ENCODE measurements at regions not wholly inside any gene's neighbourhood (a gene's known extent, or its start where the extent isn't known, plus 50 kb on each side); places are given as distances from the start of the nearest gene placed in this dataset.

GRCh38 chr5:2214910-2215590 lies 332.3 kb upstream of the IRX4 start:
- no peaks in the 10 kb centered on the region for H3K79me1 ChIP-seq (ENCODE audit: low read depth, low read length)
- no peak overlapping the region for H3K56ac ChIP-seq (replicated peaks; ENCODE audit: insufficient read length, low read depth, low read length)
- H4K20me1 ChIP-seq (replicated peaks in 1 of 2; ENCODE audit: control insufficient read depth in 1 of 2, insufficient read depth in 2 of 2, low read length in 2 of 2) = peaks cover 0 to 2% of the 10 kb centered on the region in 2 experiments
- no peaks in the 10 kb centered on the region for H3K79me2 ChIP-seq (ENCODE audit: control insufficient read depth in 1 of 2, insufficient read depth in 2 of 2, low read length in 2 of 2)
- H3K23ac ChIP-seq (ENCODE audit: insufficient read length) = no peak overlapping the region
- no peak overlapping the region for H3K4me3 ChIP-seq (ENCODE audit: extremely low read depth in 1 of 4, insufficient read depth in 2 of 4, low read depth in 3 of 4, low read length in 4 of 4)
- POLR2A ChIA-PET (ENCODE audit: partially characterized antibody) = no interaction called here
- no peak overlapping the region for H3K9ac ChIP-seq (replicated peaks in 1 of 4; ENCODE audit: extremely low read depth in 1 of 4, low read depth in 3 of 4, low read length in 3 of 4)
- WGBS, 2 experiments (ENCODE audit: extremely low coverage in 1 of 2, insufficient coverage in 1 of 2, insufficient read length in 1 of 2, insufficient replicate concordance in 2 of 2, low coverage in 1 of 2, low lambda C conversion rate in 2 of 2, missing lambda C conversion rate in 1 of 2) = 89% methylated on average over 15 of the region's 15 CpGs; no CpG with 5 or more reads in 1 of the 2 experiments
- no peak overlapping the region for H2AK5ac ChIP-seq (ENCODE audit: low read depth, low read length)
- no peak overlapping the region for H3K4ac ChIP-seq (replicated peaks; ENCODE audit: insufficient read length, low read depth, low read length)
- no peak overlapping the region for H2BK20ac ChIP-seq (ENCODE audit: low read length)
- CTCF ChIA-PET (ENCODE audit: partially characterized antibody) = interaction anchor here (1.2 kb wide), 1 partner anchor 13 kb away, joined by 3 read pairs; no protein-coding TSS in a partner anchor
- no peak overlapping the region for H3K18ac ChIP-seq (ENCODE audit: extremely low read depth, low read length)
- no peak for FAIRE-seq
- H4K8ac ChIP-seq (ENCODE audit: extremely low read depth, insufficient read depth, low read length) = no peak overlapping the region
- DNase-seq (ENCODE audit: low read depth in 1 of 2, low spot score in 2 of 2) = no peak
- H3K23me2 ChIP-seq (ENCODE audit: low read depth, low read length) = peaks cover 8% of the 10 kb centered on the region; the same call in 1 of the 2 replicates
- no peak overlapping the region for H2BK5ac ChIP-seq (ENCODE audit: low read depth, low read length)
- no peak overlapping the region for H2BK12ac ChIP-seq (ENCODE audit: low read depth, low read length)
- H3K4me2 ChIP-seq (ENCODE audit: insufficient read depth in 1 of 2, low read depth in 2 of 2, low read length in 2 of 2) = no peak overlapping the region
- TF ChIP-seq RNF2 (IDR thresholded peaks at IDR 0.05; ENCODE audit: borderline replicate concordance, low read depth, low read length, missing control alignments, poor library complexity, severe bottlenecking) (no peak), RFX5 (IDR thresholded peaks at IDR 0.05; ENCODE audit: borderline replicate concordance, low read depth, low read length) (no peak), BRCA1 (IDR thresholded peaks at IDR 0.05; ENCODE audit: low read depth, low read length) (no peak), NRF1 (IDR thresholded peaks at IDR 0.05; ENCODE audit: low read depth, low read length) (no peak), SIRT6 (IDR thresholded peaks at IDR 0.05; ENCODE audit: low read length) (no peak), SUZ12 (IDR thresholded peaks at IDR 0.05; ENCODE audit: low read length) (no peak), EZH2 (IDR thresholded peaks at IDR 0.05; ENCODE audit: low read depth, low read length, severe bottlenecking) (no peak), CBX5 (IDR thresholded peaks at IDR 0.05; ENCODE audit: low read depth, low read length) (no peak), SIX5 (IDR thresholded peaks at IDR 0.05; ENCODE audit: low read depth, low read length) (no peak), TBP (IDR thresholded peaks at IDR 0.05; ENCODE audit: low read depth, low read length) (no peak), BACH1 (IDR thresholded peaks at IDR 0.05; ENCODE audit: low read length) (no peak), CEBPB (IDR thresholded peaks at IDR 0.05; ENCODE audit: low read depth, low read length) (no peak)
- H2BK15ac ChIP-seq (ENCODE audit: low read length) = no peak overlapping the region
- no peak overlapping the region for H3K14ac ChIP-seq (ENCODE audit: insufficient read length)
- no peak overlapping the region for H3K27ac ChIP-seq (ENCODE audit: low read depth, low read length)
- H3K9me3 ChIP-seq (ENCODE audit: insufficient read depth in 2 of 2, low read depth in 1 of 2, low read length in 1 of 2) = no peaks in the 10 kb centered on the region
- H4K5ac ChIP-seq (ENCODE audit: insufficient read length, low read depth, low read length) = no peak overlapping the region
- H3K4me1 ChIP-seq (replicated peaks in 1 of 4; ENCODE audit: control insufficient read depth in 3 of 4, insufficient read depth in 4 of 4, low read length in 3 of 4) = no peaks in the 10 kb centered on the region; a peak in 1 of 7 replicates
- no peaks in the 10 kb centered on the region for H3K36me3 ChIP-seq (ENCODE audit: control insufficient read depth in 2 of 4, insufficient read depth in 4 of 4, low read length in 3 of 4)
- H2AFZ ChIP-seq (ENCODE audit: low read length) = no peak overlapping the region
- H4K91ac ChIP-seq (replicated peaks; ENCODE audit: insufficient read length, low read length) = no peak overlapping the region
- no peaks in the 10 kb centered on the region for H3K27me3 ChIP-seq (replicated peaks in 1 of 4; ENCODE audit: control insufficient read depth in 3 of 4, extremely low read depth in 1 of 4, insufficient read depth in 3 of 4, low read length in 3 of 4)
- H2BK120ac ChIP-seq (replicated peaks; ENCODE audit: low read depth, low read length) = no peak overlapping the region

Measured in H1 (cell line).